HG03196 (cell line): ENCODE measurements at regions not wholly inside any gene's neighbourhood (a gene's known extent, or its start where the extent isn't known, plus 50 kb on each side); places are given as distances from the start of the nearest gene placed in this dataset.
"Not testable (repeated sequence)": the region's sequence is repeated elsewhere in the genome, so short reads cannot be mapped to it uniquely, and the experiment has no call there.

Experiments
- ATAC-seq: cut with Tn5 transposase; IDR thresholded peaks from one replicate; pipeline ENCODE4 v1.9.1; 2021; ENCODE audit not compliant: unreplicated experiment

- no peak for ATAC-seq
Measured at GRCh38 chr14:61168141-61168540, 113.0 kb downstream of the TMEM30B start.

GRCh38 chr14:61167642-61168041, 113.5 kb downstream of the TMEM30B start:
- ATAC-seq: no peak

- no peak for ATAC-seq
Measured at GRCh38 chr14:61160798-61161197, 120.3 kb downstream of the TMEM30B start.

DNA sequence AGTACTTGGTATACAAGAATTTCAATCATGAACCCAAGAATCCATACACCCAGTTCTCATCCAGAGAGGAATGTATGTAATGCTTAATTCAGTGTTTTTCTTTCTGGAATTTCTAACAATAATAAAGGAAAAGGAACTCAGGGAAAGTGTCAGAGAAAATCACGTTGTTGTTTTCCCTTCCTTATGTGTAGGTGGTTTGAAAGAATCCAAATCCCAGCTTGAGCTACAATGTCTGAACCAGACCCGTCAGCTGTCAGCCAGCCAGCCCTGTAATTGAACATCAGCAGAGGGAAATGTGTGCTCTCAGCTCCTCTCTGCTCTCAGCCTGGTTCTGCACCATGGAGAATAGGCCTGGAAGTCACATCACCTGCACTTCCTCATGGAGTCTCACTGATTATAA, 126.5 kb downstream of the TMEM30B start:
- ATAC-seq: no peak

- ATAC-seq: no peak
Measured at GRCh38 chr14:61153914-61154545, 127.1 kb downstream of the TMEM30B start.

DNA sequence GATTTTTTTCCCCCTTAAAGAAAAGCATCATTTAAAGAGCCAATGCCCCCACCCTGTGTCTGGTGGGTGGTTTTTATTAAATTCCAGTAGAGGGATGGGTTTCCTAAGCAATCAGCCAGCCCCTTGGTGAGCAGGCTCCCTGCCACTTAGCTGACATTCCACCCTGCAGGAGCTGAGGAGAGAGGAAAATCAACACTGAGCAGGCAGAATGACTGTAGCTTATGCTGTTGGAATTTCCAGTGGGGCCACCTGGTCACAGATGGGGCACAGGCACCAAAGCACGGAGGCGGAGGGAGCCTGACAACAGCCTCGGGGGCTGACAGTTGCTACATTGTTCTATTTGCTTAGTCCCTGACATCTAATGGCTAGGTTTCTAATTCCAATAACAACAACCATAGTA, 127.7 kb downstream of the TMEM30B start:
- no peak for ATAC-seq

GRCh38 chr14:61152851-61153364, 128.2 kb downstream of the TMEM30B start:
- ATAC-seq: no peak

GRCh38 chr14:61151251-61151650, 129.9 kb downstream of the TMEM30B start:
- ATAC-seq: no peak

DNA sequence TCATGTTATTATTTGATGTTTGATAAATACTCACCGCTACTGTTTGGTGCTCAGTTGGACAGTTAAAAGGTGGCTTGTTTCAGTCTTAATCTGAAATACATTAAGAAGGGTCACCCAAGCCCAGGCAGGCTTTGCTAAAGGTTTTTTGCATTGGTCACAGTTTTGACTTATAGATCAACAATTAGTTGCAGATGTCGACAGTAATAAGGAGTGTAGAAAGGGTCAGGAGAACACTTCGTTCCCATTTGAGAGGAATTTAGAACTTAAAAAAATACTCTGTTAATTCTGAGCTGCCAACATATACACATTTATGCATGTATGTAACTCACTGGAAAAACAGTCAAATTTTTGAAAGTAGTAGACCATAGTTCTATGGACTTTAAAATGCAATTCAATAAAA, 130.3 kb downstream of the TMEM30B start:
- ATAC-seq: no peak

- ATAC-seq: no peak
Measured at GRCh38 chr14:61149896-61150295, 131.2 kb downstream of the TMEM30B start.

DNA sequence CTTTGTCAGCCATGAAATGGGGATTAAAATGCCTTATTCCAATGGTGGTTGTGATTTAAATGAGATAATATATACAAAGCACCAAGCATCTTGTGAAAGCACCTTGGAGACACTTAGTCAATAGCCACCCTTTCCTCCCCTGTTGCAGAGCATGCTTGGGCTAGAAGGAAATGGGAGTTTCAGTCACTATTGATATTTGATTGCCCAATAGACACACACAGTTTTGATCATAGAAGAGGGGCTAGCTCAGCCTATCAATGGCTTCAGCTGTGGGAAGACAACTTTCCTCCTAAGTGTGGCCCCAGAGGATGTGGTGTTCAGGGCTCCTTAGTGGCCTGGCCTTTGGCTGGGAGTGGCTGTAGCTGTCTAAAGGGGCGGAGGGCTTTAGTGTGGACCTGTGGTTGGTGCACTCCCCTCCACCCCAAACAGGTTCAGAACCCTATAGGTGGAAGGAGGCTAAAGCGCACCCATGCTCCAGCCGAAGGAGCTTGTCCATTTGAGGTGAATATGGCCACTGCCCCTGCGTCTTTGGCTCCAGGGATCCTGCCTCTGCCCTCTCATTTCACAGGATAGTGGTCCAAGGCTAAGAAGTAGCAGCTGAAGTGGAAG, 132.3 kb downstream of the TMEM30B start:
- no peak for ATAC-seq

GRCh38 chr14:61147831-61148549, 133.1 kb downstream of the TMEM30B start:
- no peak for ATAC-seq

DNA sequence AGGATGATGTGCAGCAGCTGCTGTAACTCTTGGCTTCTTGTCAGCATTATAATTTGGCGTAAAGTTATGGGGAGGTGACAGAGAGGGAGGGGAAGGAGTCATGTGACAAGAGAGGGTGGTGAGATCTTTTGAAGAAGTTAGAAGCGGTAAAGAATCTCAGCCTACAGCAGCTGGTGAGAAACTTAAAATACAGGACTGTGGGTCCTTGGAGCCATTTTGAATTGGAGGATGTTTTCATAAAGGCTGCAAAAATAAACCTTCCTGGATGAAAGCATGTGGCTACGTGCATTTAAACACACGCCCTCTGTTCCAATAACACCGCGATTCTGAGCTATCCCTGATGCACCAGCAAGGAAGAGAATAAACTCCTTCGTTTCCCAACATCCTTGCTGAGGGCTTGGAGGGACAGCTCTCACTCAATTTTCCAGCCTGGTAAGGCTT, 133.7 kb downstream of the TMEM30B start:
- ATAC-seq: no peak

DNA sequence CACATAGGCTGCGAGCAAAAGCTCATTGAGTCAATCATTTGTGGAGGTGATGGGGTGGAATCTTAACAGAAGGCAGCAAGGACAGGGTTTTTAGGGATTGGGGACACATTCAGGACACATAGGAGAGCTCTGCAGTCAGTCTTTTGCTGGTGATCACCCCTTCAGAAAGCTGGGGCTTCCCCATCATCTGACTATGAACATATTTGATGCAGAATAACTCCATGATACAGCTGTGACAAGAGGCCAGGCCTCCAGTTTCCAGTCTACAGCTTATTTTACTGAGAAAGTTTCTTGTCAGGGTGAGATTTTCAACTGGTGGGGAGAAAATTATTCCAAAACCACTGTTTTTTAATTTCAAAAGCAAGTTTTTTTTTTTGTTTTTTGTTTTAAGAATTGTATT, 134.2 kb downstream of the TMEM30B start:
- ATAC-seq: no peak

- ATAC-seq: no peak
Measured at GRCh38 chr14:61145903-61146481, 135.1 kb downstream of the TMEM30B start.

- no peak for ATAC-seq
Measured at GRCh38 chr14:61145034-61145902, 135.9 kb downstream of the TMEM30B start.

DNA sequence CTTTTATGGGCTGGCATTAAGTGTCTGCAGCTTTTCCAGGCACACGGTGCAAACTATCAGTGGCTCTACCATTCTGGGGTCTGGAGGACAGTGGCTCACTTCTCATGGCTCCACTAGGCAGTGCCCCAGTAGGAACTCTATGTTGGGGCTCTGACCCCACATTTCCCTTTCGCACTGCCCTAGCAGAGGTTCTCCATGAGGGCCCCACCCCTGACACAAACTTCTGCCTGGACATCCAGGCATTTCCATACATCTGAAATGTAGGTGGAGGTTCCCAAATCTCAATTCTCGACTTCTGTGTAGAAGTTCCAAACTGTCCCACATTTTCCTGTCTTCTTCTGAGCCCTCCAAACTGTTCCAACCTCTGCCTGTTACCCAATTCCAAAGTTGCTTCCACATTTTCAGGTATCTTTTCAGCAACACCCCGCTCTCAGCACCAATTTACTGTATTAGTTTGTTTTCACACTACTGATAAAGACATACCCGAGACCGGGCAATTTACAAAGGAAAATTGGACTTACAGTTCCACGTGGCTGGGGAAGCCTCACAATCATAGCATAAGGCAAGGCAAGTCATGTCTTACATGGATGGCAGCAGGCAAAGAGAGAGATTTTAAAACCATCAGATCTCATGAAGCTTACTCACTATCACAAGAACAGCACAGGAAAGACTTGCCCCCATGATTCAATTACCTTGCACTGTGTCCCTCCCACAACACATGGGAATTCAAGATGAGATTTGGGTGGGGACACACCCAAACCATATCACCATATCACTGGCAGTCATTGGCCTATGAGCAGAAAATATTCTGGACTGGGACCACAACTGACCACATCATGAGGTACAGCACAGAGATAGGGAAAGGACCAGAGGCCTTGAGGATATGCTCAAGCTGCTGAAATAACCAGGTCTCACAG, 136.8 kb downstream of the TMEM30B start:
- not testable (repeated sequence) for ATAC-seq

GRCh38 chr14:61140872-61141271, 140.3 kb downstream of the TMEM30B start:
- no peak for ATAC-seq

- ATAC-seq: no peak
Measured at GRCh38 chr14:61140271-61140670, 140.9 kb downstream of the TMEM30B start.
